OCI-LY1 (cell line): ENCODE measurements at regions not wholly inside any gene's neighbourhood (a gene's known extent, or its start where the extent isn't known, plus 50 kb on each side); places are given as distances from the start of the nearest gene placed in this dataset.

Experiments used
- H2AFZ ChIP-seq: fragments of 200-600 bp; sonication (generic), shearing (Covaris generic); 2 replicates; pipeline ENCODE4 v1.6.0; 2014; ENCODE audit warnings: antibody characterized with exemption, mild to moderate bottlenecking, low read length
- H3F3A ChIP-seq: fragments of 200-600 bp; sonication (generic), shearing (Covaris generic); 2 replicates; pipeline ENCODE4 v1.6.0; 2014; ENCODE audit warnings: mild to moderate bottlenecking, antibody characterized with exemption, low read length, moderate library complexity; ENCODE audit not compliant: insufficient read depth
- H3K27ac ChIP-seq: fragments of 200-600 bp; sonication (generic); 2 replicates; pipeline ENCODE4 v1.5.1; 2014; ENCODE audit warnings: low read length, mixed run types, mild to moderate bottlenecking, low read depth; ENCODE audit not compliant: poor library complexity, severe bottlenecking
- H3K27me3 ChIP-seq: fragments of 200-600 bp; sonication (generic); 2 replicates; pipeline ENCODE4 v1.6.0; 2014; ENCODE audit warnings: antibody characterized with exemption, mild to moderate bottlenecking, low read length, moderate library complexity; ENCODE audit not compliant: insufficient read depth
- H3K36me3 ChIP-seq: fragments of 200-600 bp; sonication (generic); 2 replicates; pipeline ENCODE4 v1.6.1; 2014; ENCODE audit warnings: mild to moderate bottlenecking, antibody characterized with exemption, low read length, moderate library complexity, mixed read lengths; ENCODE audit not compliant: insufficient read depth
- H3K4me1 ChIP-seq: fragments of 200-600 bp; sonication (generic); 2 replicates; pipeline ENCODE4 v1.5.1; 2014; ENCODE audit warnings: mild to moderate bottlenecking, low read length, moderate library complexity; ENCODE audit not compliant: insufficient read depth, severe bottlenecking
- H3K4me2 ChIP-seq: fragments of 200-600 bp; sonication (generic), shearing (Covaris generic); 2 replicates; pipeline ENCODE4 v1.6.1; 2014; ENCODE audit warnings: low read length
- H3K4me3 ChIP-seq: fragments of 200-600 bp; sonication (generic); 2 replicates; pipeline ENCODE4 v1.5.1; 2014; ENCODE audit warnings: low read length, low read depth, mild to moderate bottlenecking, mixed read lengths; ENCODE audit not compliant: poor library complexity, severe bottlenecking
- H3K79me2 ChIP-seq: fragments of 200-600 bp; shearing (Covaris generic); 2 replicates; pipeline ENCODE4 v1.6.1; 2016; ENCODE audit warnings: mixed run types, low read length, mixed read lengths; ENCODE audit not compliant: insufficient read depth
- H3K9ac ChIP-seq: fragments of 200-600 bp; sonication (generic), shearing (Covaris generic); 2 replicates; pipeline ENCODE4 v1.6.1; 2014; ENCODE audit warnings: mild to moderate bottlenecking, low read length, mixed read lengths
- H3K9me2 ChIP-seq: fragments of 200-600 bp; sonication (generic), shearing (Covaris generic); 2 replicates; pipeline ENCODE4 v1.6.1; 2014; ENCODE audit warnings: low read depth, mild to moderate bottlenecking, low read length, mixed read lengths
- H3K9me3 ChIP-seq: fragments of 200-600 bp; shearing (Covaris generic); 2 replicates; pipeline ENCODE4 v1.6.1; 2014; ENCODE audit warnings: low read length, mixed read lengths
- H4K20me1 ChIP-seq: fragments of 200-600 bp; sonication (generic), shearing (Covaris generic); 2 replicates; pipeline ENCODE4 v1.6.0; 2016; ENCODE audit warnings: mild to moderate bottlenecking, low read length; ENCODE audit not compliant: insufficient read depth
- CTCF ChIP-seq: fragments of 200-600 bp; sonication (generic), shearing (Covaris generic); IDR thresholded peaks from 2 replicates; pipeline ENCODE4 v1.5.1; 2017; ENCODE audit warnings: mild to moderate bottlenecking, antibody characterized with exemption, low read length, moderate library complexity, mixed read lengths
- EZH2 ChIP-seq: fragments of 200-600 bp; sonication (generic), shearing (Covaris generic); IDR thresholded peaks from 2 replicates; pipeline ENCODE4 v1.8.0; 2017; ENCODE audit warnings: borderline replicate concordance, mixed run types, mild to moderate bottlenecking, antibody characterized with exemption, low read length, moderate library complexity, mixed read lengths

- H3K4me3 ChIP-seq, result no peak overlapping the region
- H3K27ac ChIP-seq, result no peak overlapping the region
- H3K36me3 ChIP-seq, result no peaks in the 10 kb centered on the region
- H3K9me3 ChIP-seq, result no peaks in the 10 kb centered on the region
- H4K20me1 ChIP-seq, result no peaks in the 10 kb centered on the region
- TF ChIP-seq EZH2 (no peak), CTCF (no peak)
- H3K4me2 ChIP-seq, result no peak overlapping the region
- H3F3A ChIP-seq, result no peaks in the 10 kb centered on the region
- H3K9ac ChIP-seq, result no peak overlapping the region
- H2AFZ ChIP-seq, result no peak overlapping the region
- H3K79me2 ChIP-seq, result no peaks in the 10 kb centered on the region
- no peaks in the 10 kb centered on the region for H3K4me1 ChIP-seq
- no peaks in the 10 kb centered on the region for H3K27me3 ChIP-seq
- no peaks in the 10 kb centered on the region for H3K9me2 ChIP-seq
Observed at GRCh38 chr2:52859065-52859464, 908.5 kb upstream of the CHAC2 start.

- no peak overlapping the region for H2AFZ ChIP-seq
- H3K4me2 ChIP-seq, result no peak overlapping the region
- H4K20me1 ChIP-seq, result no peaks in the 10 kb centered on the region
Observed at GRCh38 chr2:52857722-52858121, 909.9 kb upstream of the CHAC2 start.

GRCh38 chr2:52852006-52852405 is 915.6 kb upstream of the CHAC2 start:
- H3K79me2 ChIP-seq, result no peaks in the 10 kb centered on the region
- no peak overlapping the region for H3K27ac ChIP-seq
- no peak for TF ChIP-seq EZH2
- TF ChIP-seq CTCF, result no peak
- H2AFZ ChIP-seq, result no peak overlapping the region
- no peaks in the 10 kb centered on the region for H3F3A ChIP-seq
- H3K9ac ChIP-seq, result no peak overlapping the region
- H3K9me3 ChIP-seq, result no peaks in the 10 kb centered on the region
- H3K4me2 ChIP-seq, result no peak overlapping the region
- no peaks in the 10 kb centered on the region for H3K36me3 ChIP-seq
- no peaks in the 10 kb centered on the region for H4K20me1 ChIP-seq
- H3K4me3 ChIP-seq, result no peak overlapping the region
- no peaks in the 10 kb centered on the region for H3K4me1 ChIP-seq
- no peaks in the 10 kb centered on the region for H3K27me3 ChIP-seq
- no peaks in the 10 kb centered on the region for H3K9me2 ChIP-seq

More at GRCh38 chr2:52857722-52858121, 909.9 kb upstream of the CHAC2 start:
- H3K9me3 ChIP-seq, result no peaks in the 10 kb centered on the region
- no peaks in the 10 kb centered on the region for H3K36me3 ChIP-seq
- no peak overlapping the region for H3K4me3 ChIP-seq
- H3F3A ChIP-seq, result no peaks in the 10 kb centered on the region
- H3K27ac ChIP-seq, result no peak overlapping the region
- H3K9me2 ChIP-seq, result no peaks in the 10 kb centered on the region
- no peaks in the 10 kb centered on the region for H3K27me3 ChIP-seq
- TF ChIP-seq CTCF, result no peak
- TF ChIP-seq EZH2, result no peak
- H3K4me1 ChIP-seq, result no peaks in the 10 kb centered on the region
- no peaks in the 10 kb centered on the region for H3K79me2 ChIP-seq
- no peak overlapping the region for H3K9ac ChIP-seq
